ENCODE measurements at regions not wholly inside any gene's neighbourhood (a gene's known extent, or its start where the extent isn't known, plus 50 kb on each side); places are given as distances from the start of the nearest gene placed in this dataset.

GRCh38 chr2:8137801-8138200 is 544.1 kb upstream of the ID2 start:
- no peak overlapping the region for H2AFZ ChIP-seq (ENCODE audit: insufficient read depth, low read length, poor library complexity)
- H3K18ac ChIP-seq (ENCODE audit: low read length) = no peak overlapping the region
- no peak overlapping the region for H3K14ac ChIP-seq (ENCODE audit: low read length)
- H3K9me3 ChIP-seq (ENCODE audit: insufficient read depth, low read depth, low read length) = no peaks in the 10 kb centered on the region
- H2BK12ac ChIP-seq (ENCODE audit: low read length) = no peak overlapping the region
- H3K4me3 ChIP-seq (ENCODE audit: low read depth, low read length) = no peak overlapping the region
- no peak overlapping the region for H3K4me2 ChIP-seq (ENCODE audit: low read length)
- peaks cover 2 to 4% of the 10 kb centered on the region in 2 experiments for H3K4me1 ChIP-seq (ENCODE audit: control insufficient read depth in 1 of 2, insufficient read depth in 2 of 2, low read length in 2 of 2)
- H3K79me1 ChIP-seq (ENCODE audit: low read length) = no peaks in the 10 kb centered on the region
- no peak overlapping the region for H4K12ac ChIP-seq (ENCODE audit: low read depth, low read length)
- DNase-seq = no peak
- H3K79me2 ChIP-seq (ENCODE audit: control insufficient read depth, insufficient read depth, low read length, poor library complexity) = no peaks in the 10 kb centered on the region
- H3K27me3 ChIP-seq (ENCODE audit: insufficient read depth, low read length) = no peaks in the 10 kb centered on the region
- no peak overlapping the region for H4K91ac ChIP-seq (ENCODE audit: low read depth, low read length)
- H2BK5ac ChIP-seq (ENCODE audit: low read depth, low read length, poor library complexity) = no peak overlapping the region
- no CpG with 5 or more reads among the region's 7 CpGs for WGBS (ENCODE audit: extremely low coverage, insufficient coverage, insufficient read length)
- H2BK120ac ChIP-seq (ENCODE audit: insufficient read depth, low read length, poor library complexity) = no peak overlapping the region
- H2AK5ac ChIP-seq (ENCODE audit: low read length) = no peak overlapping the region
- no peaks in the 10 kb centered on the region for H3K36me3 ChIP-seq (ENCODE audit: control insufficient read depth in 1 of 2, insufficient read depth in 2 of 2, low read length in 2 of 2)
- no peak overlapping the region for H3K9ac ChIP-seq (ENCODE audit: low read length)
- H3K27ac ChIP-seq (ENCODE audit: low read depth, low read length) = no peak overlapping the region
- no peak overlapping the region for H3K4ac ChIP-seq (ENCODE audit: low read depth, low read length)
- no peak overlapping the region for H3K23ac ChIP-seq (ENCODE audit: low read length)
- H4K8ac ChIP-seq (ENCODE audit: low read depth, low read length) = no peak overlapping the region

DNA sequence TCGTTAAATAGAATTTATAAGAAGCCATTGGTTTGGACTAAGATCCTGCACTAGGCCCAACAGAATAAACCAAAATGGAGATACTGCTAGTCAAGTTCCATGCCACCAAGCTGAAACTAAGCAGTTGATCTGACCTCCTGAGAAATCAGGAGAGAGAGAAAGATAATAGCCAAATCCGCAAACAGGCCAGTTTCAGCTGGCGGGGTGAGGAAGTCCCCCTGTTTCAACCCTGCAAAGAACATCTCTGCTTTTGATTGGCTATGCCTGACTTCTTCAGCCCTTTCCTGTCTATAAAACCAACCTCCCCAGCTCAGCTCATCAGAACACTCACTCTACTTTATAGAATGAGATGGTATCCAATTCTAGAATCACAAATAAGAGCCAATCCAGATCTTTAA is 543.3 kb upstream of the ID2 start:
- no peaks in the 10 kb centered on the region for H3K36me3 ChIP-seq (ENCODE audit: control insufficient read depth in 1 of 2, insufficient read depth in 2 of 2, low read length in 2 of 2)
- no peaks in the 10 kb centered on the region for H3K79me1 ChIP-seq (ENCODE audit: low read length)
- no peaks in the 10 kb centered on the region for H3K4me1 ChIP-seq (ENCODE audit: control insufficient read depth in 1 of 2, insufficient read depth in 2 of 2, low read length in 2 of 2)
- no peak overlapping the region for H3K27ac ChIP-seq (ENCODE audit: low read depth, low read length)
- H4K91ac ChIP-seq (ENCODE audit: low read depth, low read length) = no peak overlapping the region
- no peak overlapping the region for H2AFZ ChIP-seq (ENCODE audit: insufficient read depth, low read length, poor library complexity)
- H3K79me2 ChIP-seq (ENCODE audit: control insufficient read depth, insufficient read depth, low read length, poor library complexity) = no peaks in the 10 kb centered on the region
- H3K9me3 ChIP-seq (ENCODE audit: insufficient read depth, low read depth, low read length) = no peaks in the 10 kb centered on the region
- no peak overlapping the region for H2BK12ac ChIP-seq (ENCODE audit: low read length)
- no peak overlapping the region for H4K12ac ChIP-seq (ENCODE audit: low read depth, low read length)
- H2AK5ac ChIP-seq (ENCODE audit: low read length) = no peak overlapping the region
- no peak overlapping the region for H3K14ac ChIP-seq (ENCODE audit: low read length)
- no peak overlapping the region for H3K4me3 ChIP-seq (ENCODE audit: low read depth, low read length)
- H4K8ac ChIP-seq (ENCODE audit: low read depth, low read length) = no peak overlapping the region
- H3K9ac ChIP-seq (ENCODE audit: low read length) = no peak overlapping the region
- no peak overlapping the region for H2BK5ac ChIP-seq (ENCODE audit: low read depth, low read length, poor library complexity)
- no peak overlapping the region for H3K4ac ChIP-seq (ENCODE audit: low read depth, low read length)
- H3K18ac ChIP-seq (ENCODE audit: low read length) = no peak overlapping the region
- H3K27me3 ChIP-seq (ENCODE audit: insufficient read depth, low read length) = no peaks in the 10 kb centered on the region
- H3K4me2 ChIP-seq (ENCODE audit: low read length) = no peak overlapping the region
- H3K23ac ChIP-seq (ENCODE audit: low read length) = no peak overlapping the region
- WGBS (ENCODE audit: extremely low coverage, insufficient coverage, insufficient read length) = no CpG with 5 or more reads among the region's 3 CpGs
- no peak for DNase-seq
- no peak overlapping the region for H2BK120ac ChIP-seq (ENCODE audit: insufficient read depth, low read length, poor library complexity)

GRCh38 chr2:8138923-8139667 is 542.8 kb upstream of the ID2 start:
- Histone ChIP-seq H3K9ac (ENCODE audit: low read length) (no peak overlapping the region), H3K9me3 (ENCODE audit: insufficient read depth, low read depth, low read length) (no peaks in the 10 kb centered on the region), H4K8ac (ENCODE audit: low read depth, low read length) (no peak overlapping the region), H3K27me3 (ENCODE audit: insufficient read depth, low read length) (no peaks in the 10 kb centered on the region), H3K4ac (ENCODE audit: low read depth, low read length) (no peak overlapping the region), H3K18ac (ENCODE audit: low read length) (no peak overlapping the region), H2AK5ac (ENCODE audit: low read length) (no peak overlapping the region), H2AFZ (ENCODE audit: insufficient read depth, low read length, poor library complexity) (no peak overlapping the region), H4K12ac (ENCODE audit: low read depth, low read length) (no peak overlapping the region), H2BK120ac (ENCODE audit: insufficient read depth, low read length, poor library complexity) (no peak overlapping the region), H3K79me2 (ENCODE audit: control insufficient read depth, insufficient read depth, low read length, poor library complexity) (no peaks in the 10 kb centered on the region), H3K36me3 (ENCODE audit: control insufficient read depth in 1 of 2, insufficient read depth in 2 of 2, low read length in 2 of 2) (no peaks in the 10 kb centered on the region), H3K4me3 (ENCODE audit: low read depth, low read length) (no peak overlapping the region), H3K4me1 (ENCODE audit: control insufficient read depth in 1 of 2, insufficient read depth in 2 of 2, low read length in 2 of 2) (no peaks in the 10 kb centered on the region), H3K14ac (ENCODE audit: low read length) (no peak overlapping the region), H3K4me2 (ENCODE audit: low read length) (no peak overlapping the region), H2BK12ac (ENCODE audit: low read length) (no peak overlapping the region), H3K27ac (ENCODE audit: low read depth, low read length) (no peak overlapping the region), H4K91ac (ENCODE audit: low read depth, low read length) (no peak overlapping the region), H3K23ac (ENCODE audit: low read length) (no peak overlapping the region), H2BK5ac (ENCODE audit: low read depth, low read length, poor library complexity) (no peak overlapping the region), H3K79me1 (ENCODE audit: low read length) (no peaks in the 10 kb centered on the region)
- WGBS (ENCODE audit: extremely low coverage, insufficient coverage, insufficient read length) = no CpG with 5 or more reads among the region's 10 CpGs
- peak in 1 of 2 donors; percentile 55 for DNase-seq

DNA sequence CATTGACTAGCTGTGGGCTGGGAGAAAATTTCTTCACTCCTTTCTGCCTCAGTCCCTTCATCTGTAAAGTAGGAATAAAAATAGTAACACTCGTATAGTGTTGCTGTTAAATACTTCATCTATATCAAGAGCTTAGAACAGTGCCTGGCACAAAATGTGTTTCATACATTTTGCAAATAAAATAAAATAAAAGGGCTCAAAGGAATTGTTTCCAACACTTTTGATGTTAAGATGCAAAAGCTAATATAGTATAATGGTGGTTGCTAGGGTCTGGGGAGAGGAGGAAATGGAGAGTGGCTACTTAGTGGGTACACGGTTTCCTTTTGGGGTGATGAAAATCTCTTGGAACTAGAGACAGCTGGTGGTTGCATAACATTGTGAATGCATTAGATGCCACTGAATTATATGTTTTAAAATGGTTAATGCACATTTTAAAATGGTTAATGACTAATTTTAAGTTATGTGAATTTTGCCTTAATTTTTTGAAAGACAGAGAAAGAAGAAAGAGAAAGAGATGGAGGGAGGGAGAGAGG is 542.1 kb upstream of the ID2 start:
- Histone ChIP-seq H3K36me3 (ENCODE audit: control insufficient read depth in 1 of 2, insufficient read depth in 2 of 2, low read length in 2 of 2) (no peaks in the 10 kb centered on the region), H3K14ac (ENCODE audit: low read length) (no peak overlapping the region), H3K9ac (ENCODE audit: low read length) (no peak overlapping the region), H3K27ac (ENCODE audit: low read depth, low read length) (no peak overlapping the region), H2BK12ac (ENCODE audit: low read length) (no peak overlapping the region), H2AK5ac (ENCODE audit: low read length) (no peak overlapping the region), H3K4me3 (ENCODE audit: low read depth, low read length) (no peak overlapping the region), H3K9me3 (ENCODE audit: insufficient read depth, low read depth, low read length) (no peaks in the 10 kb centered on the region), H2AFZ (ENCODE audit: insufficient read depth, low read length, poor library complexity) (no peak overlapping the region), H3K79me2 (ENCODE audit: control insufficient read depth, insufficient read depth, low read length, poor library complexity) (no peaks in the 10 kb centered on the region), H4K91ac (ENCODE audit: low read depth, low read length) (no peak overlapping the region), H4K8ac (ENCODE audit: low read depth, low read length) (no peak overlapping the region), H3K4ac (ENCODE audit: low read depth, low read length) (no peak overlapping the region), H3K18ac (ENCODE audit: low read length) (no peak overlapping the region), H2BK5ac (ENCODE audit: low read depth, low read length, poor library complexity) (no peak overlapping the region), H3K4me2 (ENCODE audit: low read length) (no peak overlapping the region), H2BK120ac (ENCODE audit: insufficient read depth, low read length, poor library complexity) (no peak overlapping the region), H4K12ac (ENCODE audit: low read depth, low read length) (no peak overlapping the region), H3K27me3 (ENCODE audit: insufficient read depth, low read length) (no peaks in the 10 kb centered on the region), H3K23ac (ENCODE audit: low read length) (no peak overlapping the region), H3K4me1 (ENCODE audit: control insufficient read depth in 1 of 2, insufficient read depth in 2 of 2, low read length in 2 of 2) (no peaks in the 10 kb centered on the region), H3K79me1 (ENCODE audit: low read length) (no peaks in the 10 kb centered on the region)
- DNase-seq = no peak
- WGBS (ENCODE audit: extremely low coverage, insufficient coverage, insufficient read length) = no CpG with 5 or more reads among the region's 2 CpGs

Measured in trophoblast cell (in vitro differentiated cells and primary cell).